Adipose tissue (tissue), 3 donors: ENCODE measurements at regions not wholly inside any gene's neighbourhood (a gene's known extent, or its start where the extent isn't known, plus 50 kb on each side); places are given as distances from the start of the nearest gene placed in this dataset.
"Not testable (repeated sequence)": the region's sequence is repeated elsewhere in the genome, so short reads cannot be mapped to it uniquely, and the experiment has no call there.

Experiments used
- H3K27ac ChIP-seq: one replicate; pipeline ENCODE4 v1.5.1; 2013; ENCODE audit warnings: low read depth, low read length
- WGBS, 3 donors: extraction: QIAGEN DNeasy Blood & Tissue Kit; methylation state at CpG; one replicate each; pipeline ENCODE4 v1.1.7; 2013; 5-methylcytosine and 5-hydroxymethylcytosine counted together
- donor health status: healthy with polysubstance abuse.
- donor health status: Bipolar disorder and iron deficiency.
- donor health status: healthy.

DNA sequence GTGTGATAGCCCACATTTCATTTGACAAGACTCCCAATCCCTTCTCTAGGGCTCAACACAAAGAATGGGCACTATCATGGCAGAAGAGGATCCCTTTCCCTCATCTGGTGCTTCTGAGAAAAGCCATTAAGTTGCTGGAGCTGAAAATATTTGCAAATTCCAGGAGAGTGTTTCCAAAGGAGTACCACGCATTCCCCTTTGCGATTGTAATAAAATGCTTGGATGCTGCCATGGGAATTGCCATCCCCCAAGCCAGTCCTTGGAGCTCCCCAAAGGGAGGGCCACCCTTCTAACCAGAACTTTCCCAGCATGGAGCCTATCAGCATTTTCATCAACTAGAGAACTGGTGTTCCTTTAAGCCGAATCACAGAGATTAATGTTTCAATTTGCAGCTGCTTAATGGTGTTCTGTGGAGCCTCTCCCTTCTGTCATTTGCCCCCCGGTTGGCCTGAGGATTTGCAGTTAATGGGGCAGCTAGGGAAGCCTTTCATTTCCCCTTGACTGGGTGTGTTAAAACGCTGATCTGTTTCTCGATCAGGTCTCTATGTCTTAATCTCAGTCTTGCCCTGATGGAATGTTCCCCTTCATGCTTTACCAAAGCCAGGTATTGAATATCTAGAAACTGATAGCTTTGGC, 133.0 kb downstream of the ENC1 start:
- no peak overlapping the region for H3K27ac ChIP-seq
- 67 to 86% (median 80%) methylated on average over 6 of the region's 6 CpGs for WGBS, 3 donors

DNA sequence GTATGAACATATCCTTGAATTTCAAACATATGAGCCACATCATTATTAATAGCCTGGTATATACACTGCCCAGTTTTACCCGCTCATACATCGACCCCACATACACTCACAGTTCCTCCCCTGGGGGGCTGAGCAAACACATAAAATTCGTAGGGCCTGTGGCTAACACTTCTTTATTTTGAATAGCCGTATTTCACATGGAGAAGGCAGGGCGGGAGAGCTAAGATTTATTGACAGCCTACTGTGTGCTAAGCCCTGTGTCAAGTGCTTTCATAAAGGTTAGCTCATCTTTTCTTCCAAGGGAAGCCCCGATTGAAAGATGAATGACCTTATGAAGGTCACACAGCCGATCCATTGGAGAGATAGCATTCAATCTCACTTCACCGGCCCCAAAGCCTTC, 134.4 kb downstream of the ENC1 start:
- 90 to 93% (median 91%) methylated on average over 8 of the region's 8 CpGs for WGBS, 3 donors
- H3K27ac ChIP-seq: no peak overlapping the region

DNA sequence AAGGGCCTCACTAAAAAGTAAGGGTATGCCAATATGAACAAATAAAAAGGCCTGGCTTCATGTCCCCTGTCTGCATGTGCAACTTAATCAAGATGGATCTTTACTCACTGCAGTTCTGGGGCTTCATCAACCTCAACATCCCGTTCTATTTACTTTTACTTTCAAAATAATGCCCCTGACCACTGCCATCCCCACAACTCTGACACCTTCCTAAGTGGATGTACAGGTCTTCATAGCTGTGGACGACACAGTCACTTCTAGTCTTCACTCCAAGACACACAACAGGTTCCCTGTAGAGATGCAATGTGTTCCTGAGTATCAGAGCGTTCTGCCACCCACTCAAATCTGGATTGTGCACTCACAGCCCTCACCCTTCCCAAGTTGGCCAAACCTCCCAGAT, 136.1 kb downstream of the ENC1 start:
- H3K27ac ChIP-seq: no peak overlapping the region
- 93 to 97% (median 95%) methylated on average over 3 of the region's 3 CpGs for WGBS, 3 donors

DNA sequence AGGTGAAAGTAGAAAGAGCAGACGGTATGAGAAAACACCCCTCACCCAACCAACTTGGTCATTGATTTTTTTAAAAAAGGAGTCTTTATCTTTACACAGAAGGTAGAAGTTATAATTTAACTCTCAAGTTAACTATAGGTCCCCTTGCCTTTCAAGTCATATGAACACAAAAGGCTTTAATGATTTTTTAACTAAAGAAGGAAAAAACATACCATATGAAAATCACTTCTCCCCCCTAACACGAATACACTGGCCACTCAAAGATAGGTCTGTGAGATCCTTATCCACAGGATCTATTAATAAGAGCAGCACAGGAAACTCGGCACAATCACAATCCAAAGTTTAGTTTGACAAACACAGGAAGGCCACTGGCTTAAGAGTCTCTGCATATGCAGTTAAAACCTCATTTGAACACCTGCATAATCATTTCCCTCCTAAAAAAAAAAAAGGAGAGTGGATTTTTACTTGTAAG, 138.0 kb downstream of the ENC1 start:
- 25 to 53% (median 47%) methylated on average over 3 of the region's 3 CpGs for WGBS, 3 donors

DNA sequence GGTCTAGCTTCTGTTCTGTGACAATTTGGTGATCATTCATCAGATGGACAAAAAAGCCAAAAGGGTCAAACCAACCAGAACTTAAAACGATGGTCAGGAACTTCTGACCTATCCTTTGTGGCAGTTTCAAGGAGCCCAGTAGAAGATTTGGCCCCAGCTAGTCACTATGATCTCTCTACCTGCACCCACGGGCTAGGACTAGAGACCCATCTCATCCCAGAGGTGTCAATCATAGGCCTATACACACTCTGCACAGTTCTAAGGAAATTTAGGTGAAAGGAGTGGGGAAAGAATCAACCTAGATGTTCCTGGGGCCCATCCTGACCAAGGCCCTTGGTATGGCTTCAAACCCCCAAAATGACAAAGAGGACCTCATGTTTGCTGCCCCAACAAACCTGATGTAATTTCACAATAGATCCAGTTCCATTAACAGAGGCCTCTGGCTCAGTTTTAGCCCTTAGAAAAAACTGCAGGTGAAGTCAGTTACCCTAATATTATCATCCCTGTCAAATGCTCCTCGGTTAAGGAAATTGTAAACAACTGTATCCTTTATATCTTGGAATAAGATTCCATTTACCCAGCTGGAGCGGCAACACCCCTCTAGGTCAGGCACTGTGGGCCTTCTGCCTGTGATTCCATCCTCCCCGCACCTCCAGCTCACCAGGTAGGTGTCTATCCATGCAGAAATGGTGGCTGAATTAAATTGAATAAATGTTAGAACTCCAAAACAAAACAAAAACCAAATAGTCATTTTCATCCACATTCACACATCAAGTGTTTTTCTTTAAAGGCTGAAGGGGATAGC, 138.7 kb downstream of the ENC1 start:
- H3K27ac ChIP-seq: no peak overlapping the region
- WGBS, 3 donors: 47 to 81% (median 71%) methylated on average over 5 of the region's 5 CpGs

More for the DNA sequence above, 138.0 kb downstream of the ENC1 start:
- no peak overlapping the region for H3K27ac ChIP-seq

DNA sequence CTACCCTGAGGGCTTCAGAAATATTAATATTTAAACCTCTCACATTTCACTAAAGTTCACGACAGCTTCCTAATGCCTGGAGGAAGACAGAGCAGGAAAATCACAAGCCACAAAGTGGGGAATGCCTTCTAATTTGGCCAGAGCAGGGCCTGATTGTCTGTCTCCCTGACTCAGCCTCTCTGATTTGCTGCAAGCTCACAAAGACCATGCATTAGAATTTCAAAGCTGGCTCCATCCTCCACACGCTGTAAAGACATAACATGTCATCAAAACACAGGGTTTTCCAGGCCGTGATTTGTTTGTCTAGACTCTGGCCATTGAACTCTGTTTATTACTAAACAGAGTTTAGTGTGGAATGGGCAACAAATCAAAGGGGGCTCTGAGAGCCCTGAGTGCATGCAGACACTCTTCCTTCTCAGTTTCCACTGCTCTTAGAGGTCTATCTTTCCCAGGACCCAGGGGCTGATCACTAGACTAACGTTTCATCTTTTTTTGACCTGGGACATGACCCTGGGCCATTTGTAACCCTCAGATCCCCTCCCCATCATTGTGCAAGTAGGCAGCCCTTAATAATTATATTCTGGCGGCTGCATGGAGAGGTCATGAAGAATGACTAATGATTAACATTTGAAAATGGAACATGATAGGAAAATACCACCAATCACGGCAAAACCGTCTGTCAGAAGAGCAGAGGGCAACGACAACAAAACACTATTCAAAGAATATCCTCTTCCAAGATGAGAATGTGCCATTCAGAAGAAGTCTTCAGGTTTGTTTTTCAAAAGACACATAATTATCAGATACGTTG, 140.2 kb downstream of the ENC1 start:
- WGBS, 3 donors: 57 to 86% (median 83%) methylated on average over 9 of the region's 9 CpGs
- no peak overlapping the region for H3K27ac ChIP-seq

DNA sequence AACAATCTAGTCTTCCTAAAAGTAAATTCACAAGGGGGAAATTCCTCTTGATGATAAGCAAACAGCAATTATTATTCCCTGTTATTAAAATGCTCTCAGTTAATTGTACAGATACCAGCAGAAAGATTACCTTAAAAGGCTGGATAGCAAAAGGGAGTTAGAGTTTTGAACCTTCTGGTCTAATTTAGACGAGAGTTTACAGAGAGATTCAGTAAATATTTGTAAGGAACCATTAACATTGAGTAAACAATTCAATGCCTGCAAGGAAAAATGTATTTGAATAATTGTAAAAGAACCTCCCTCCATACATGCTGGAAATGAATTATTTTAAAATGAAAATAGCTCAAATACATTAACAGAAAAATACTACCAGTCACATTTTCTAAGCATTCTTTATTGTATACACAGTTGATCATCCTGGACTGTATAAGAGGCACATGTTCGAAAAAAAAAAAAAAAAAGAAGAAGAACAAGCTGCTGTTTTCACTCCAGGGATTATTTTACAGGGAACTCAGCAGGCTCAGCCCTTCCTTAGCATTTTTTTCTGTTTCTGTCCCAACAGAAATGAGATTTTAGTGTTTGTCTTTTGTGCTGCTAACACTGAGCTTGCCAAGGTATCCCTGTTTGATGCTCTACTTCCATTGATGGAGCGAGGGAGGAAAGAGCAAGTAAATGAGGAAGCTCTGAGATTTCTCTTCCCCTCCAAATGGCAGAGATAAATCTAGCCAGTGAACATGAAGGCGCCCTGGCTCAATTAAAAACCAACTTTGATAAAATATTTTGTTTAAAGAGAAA, 141.1 kb downstream of the ENC1 start:
- H3K27ac ChIP-seq: no peak overlapping the region
- WGBS, 3 donors: 51 to 72% (median 69%) methylated on average over 4 of the region's 4 CpGs

DNA sequence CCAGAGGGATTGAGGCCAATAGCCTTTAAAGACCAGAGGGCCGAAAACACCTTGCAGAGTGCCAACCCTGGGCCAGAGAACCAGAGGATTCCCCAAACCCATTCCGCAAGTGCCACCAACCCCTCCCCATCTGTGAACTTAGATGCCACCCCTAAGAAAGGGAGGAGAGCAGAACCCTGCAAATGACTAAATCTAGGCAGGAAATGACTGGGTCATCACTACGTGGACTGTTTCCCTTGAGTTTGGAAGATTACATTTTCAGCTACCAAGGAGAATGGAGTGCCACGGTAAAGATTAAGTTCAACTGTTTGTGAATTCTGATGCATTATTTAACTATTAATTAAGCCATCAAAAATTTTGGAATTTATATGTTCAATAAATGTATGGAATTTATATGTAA, 142.8 kb downstream of the ENC1 start:
- H3K27ac ChIP-seq: no peak overlapping the region
- 78 to 93% (median 79%) methylated on average over 4 of the region's 4 CpGs for WGBS, 3 donors

DNA sequence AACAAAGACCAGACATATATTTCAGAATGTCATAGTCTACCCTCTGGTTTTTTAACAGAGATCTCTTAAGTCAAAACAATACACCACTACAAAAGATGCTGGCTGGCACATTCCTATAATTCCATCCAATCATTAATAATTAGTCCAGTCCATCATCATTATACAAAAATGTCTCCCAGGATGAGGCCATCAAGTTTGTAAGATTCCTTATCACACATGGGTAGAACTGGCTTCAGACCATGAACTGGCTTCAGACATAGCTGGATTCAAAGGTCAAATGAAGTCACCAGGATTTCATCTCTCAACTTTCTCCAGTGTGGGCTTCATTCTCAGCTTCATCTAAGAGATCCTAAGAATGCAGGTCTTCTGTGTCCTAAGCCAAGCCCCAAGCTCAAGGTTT, 147.1 kb downstream of the ENC1 start:
- no peak overlapping the region for H3K27ac ChIP-seq

DNA sequence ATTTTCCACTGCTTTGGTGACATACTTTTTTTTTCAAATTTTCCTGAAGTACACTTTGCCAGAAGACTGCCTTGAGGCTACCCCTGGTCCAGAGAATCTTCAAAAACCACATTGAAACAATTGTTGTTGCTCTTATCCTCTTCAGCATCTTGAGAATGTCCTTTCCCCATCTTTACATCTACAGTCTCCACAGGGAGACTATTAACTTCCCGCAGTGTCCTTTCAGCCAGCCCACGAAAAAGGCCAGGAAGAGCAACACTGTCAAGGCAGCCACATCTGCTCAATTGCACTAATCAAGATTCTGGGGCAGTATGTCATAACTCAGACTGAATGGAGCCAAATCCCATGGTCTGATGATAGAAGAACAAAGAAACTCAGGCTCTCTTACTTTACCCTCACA, 148.3 kb downstream of the ENC1 start:
- no peak overlapping the region for H3K27ac ChIP-seq
- WGBS, 3 donors: 31 to 63% (median 43%) methylated on average over 2 of the region's 2 CpGs

DNA sequence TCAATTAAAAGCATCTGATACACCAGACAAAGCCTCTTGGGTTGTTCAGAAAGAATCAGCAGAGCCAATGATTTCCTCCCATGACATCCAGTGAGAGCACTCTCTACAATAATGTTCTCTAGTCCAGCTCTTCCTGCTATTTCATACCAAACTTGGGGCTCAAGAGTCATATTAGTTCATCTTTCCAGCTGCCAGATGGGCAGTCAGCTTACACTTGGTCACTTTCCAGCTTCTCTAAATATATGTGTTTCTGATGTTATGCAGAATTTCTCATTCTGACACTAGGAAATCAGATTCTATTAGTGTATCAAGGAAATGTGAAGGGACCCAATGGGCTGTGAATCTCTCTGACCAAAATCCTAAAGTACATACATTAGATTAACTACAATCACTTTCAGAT, 148.9 kb downstream of the ENC1 start:
- no peak overlapping the region for H3K27ac ChIP-seq

DNA sequence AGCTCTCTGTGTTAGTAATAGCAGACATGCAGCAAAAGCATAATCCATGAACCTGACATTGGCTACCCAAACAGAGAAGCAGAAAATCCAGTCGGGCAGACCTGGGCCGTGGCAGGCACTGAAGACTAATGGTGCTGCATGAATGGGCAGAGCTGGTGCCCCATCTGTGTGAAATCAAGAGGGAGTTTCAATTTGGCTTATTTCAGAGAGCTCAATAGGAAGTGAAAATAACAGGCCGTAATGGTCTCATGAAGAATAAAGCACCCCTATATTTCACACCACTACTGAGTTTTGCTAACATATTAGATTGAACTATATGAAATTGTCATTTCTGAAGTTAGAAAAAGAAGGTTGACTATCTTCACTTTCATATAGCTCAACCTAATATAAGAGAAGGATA, 149.7 kb downstream of the ENC1 start:
- 70 to 84% (median 80%) methylated on average over 3 of the region's 3 CpGs for WGBS, 3 donors
- H3K27ac ChIP-seq: no peak overlapping the region

DNA sequence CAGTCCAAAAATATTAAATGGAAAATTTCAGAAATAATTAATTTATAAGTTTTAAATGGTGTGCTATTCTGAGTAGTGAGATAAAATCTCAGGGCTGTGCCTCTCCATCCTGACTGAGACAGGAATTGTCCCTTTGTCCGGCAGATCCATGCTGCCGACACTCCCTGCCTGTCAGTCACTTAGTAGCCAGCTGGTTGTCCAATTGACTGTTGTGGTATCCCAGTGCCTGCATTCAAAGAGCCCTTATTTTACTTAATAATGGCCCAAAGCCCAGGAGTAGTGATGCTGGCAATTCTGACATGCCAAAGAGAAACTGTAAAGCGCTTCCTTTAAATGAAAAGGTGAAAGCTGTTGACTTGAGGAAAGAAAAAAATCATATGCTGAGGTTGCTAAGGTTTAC, 157.5 kb downstream of the ENC1 start:
- 70 to 91% (median 76%) methylated on average over 3 of the region's 3 CpGs for WGBS, 3 donors
- no peak overlapping the region for H3K27ac ChIP-seq

DNA sequence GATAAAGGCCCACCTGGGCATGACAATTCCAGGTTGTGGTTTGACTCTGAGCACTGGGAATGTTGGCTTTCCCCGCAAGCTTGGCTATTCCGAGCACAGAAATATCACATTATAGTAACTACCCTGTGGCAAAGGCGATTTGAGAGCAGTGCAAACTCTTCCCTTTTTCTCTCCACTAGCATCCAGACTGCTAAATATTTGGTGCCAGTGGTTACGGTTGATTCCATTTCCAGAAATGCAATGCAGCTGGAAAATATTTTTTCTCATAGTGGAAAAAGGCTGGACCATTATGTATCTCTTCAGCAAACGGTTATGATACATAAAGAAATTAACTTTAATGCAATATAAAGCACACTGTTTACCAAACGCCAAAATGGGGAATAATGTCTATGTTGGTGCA, 158.0 kb downstream of the ENC1 start:
- no peak overlapping the region for H3K27ac ChIP-seq
- 83 to 94% (median 92%) methylated on average over 6 of the region's 6 CpGs for WGBS, 3 donors

DNA sequence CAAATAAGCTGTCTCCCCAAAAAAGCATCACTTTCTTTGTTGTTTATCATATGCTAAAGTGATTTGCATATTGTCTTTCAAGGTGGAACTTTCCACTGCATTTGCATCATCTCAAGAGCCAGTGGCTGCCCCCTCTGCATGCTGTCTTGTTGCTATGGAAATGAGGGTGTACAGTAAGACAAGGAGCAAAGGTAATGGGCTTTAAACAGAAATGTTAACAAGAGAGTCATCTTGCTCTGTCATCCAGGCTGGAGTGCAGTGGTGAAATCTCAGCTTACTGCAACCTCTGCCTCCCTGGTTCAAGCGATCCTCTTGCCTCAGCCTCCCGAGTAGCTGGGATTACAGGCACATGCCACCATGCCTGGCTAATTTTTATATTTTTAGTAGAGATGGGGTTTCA, 159.2 kb downstream of the ENC1 start:
- WGBS, 3 donors: 93 to 96% (median 96%) methylated on average over 2 of the region's 2 CpGs
- H3K27ac ChIP-seq: not testable (repeated sequence)

DNA sequence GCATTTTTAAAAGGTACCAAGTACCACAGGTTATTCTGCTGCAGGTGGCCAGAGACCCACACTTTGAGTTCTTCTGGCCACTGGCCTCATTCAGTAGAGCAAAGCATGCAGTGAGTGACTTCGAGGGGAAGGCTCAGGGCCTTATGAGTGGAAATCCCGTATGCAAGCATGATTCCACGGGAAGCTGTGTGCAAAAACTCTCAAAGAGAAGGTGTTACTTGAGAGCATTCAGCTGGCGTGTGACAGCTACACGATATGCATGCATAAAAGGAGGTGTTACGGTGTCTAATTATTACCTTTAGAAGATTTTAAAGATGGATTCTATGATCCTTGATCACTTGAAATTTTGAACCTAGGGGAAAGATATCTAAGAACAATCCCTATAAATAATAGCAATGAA, 160.3 kb downstream of the ENC1 start:
- no peak overlapping the region for H3K27ac ChIP-seq
- 88 to 93% (median 89%) methylated on average over 6 of the region's 6 CpGs for WGBS, 3 donors

DNA sequence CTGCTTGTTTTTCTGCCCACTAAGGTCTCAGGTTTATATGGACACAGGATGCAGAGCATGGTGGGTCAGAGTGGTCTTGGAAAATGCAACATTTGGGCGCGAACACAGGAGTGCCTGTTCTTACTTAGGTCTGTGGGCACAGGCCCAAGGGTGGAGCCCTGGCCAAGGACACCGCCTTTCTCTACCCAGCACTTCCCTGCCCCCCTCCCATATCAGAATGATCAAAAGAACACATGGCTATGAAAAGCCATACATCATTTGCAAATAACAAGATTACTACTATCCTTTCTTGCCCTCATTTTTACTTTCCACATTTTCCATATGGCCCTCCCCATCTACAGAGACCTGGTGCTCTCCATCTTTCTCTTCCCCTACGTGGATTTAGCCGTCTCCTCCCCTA, 162.2 kb downstream of the ENC1 start:
- no peak overlapping the region for H3K27ac ChIP-seq
- WGBS, 3 donors: 61 to 80% (median 74%) methylated on average over 5 of the region's 5 CpGs

DNA sequence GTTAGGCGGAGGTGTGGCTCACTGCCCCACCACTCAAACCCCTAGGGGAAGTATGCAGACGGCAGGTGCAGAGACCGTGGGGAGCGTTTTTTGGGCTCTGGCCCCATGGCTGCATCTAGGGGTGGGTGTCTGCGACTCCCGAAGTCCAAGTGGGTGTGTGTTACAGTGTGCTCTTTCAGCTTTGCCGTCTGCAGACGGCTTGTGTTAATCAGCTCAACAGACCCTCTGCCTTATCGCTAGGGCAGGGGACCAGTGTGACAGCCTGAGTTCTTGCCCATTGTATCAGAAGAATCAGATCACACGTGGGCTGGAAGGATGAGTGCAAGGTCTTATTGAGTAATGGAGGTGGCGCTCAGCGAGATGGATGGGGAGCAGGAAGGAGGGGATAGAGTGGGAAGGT, 162.8 kb downstream of the ENC1 start:
- no peak overlapping the region for H3K27ac ChIP-seq
- WGBS, 3 donors: 90 to 96% (median 95%) methylated on average over 12 of the region's 12 CpGs
